Thyroid gland (tissue), 4 donors: ENCODE measurements at regions not wholly inside any gene's neighbourhood (a gene's known extent, or its start where the extent isn't known, plus 50 kb on each side); places are given as distances from the start of the nearest gene placed in this dataset.

Experiments used
- POLR2A ChIP-seq, 2 donors: fragments of 450-650 bp; IDR thresholded peaks; one replicate each; pipeline ENCODE4 v1.6.1; 2017; ENCODE audit warnings: antibody characterized with exemption in 2 of 2, mild to moderate bottlenecking in 2 of 2, moderate library complexity in 1 of 2
- TF ChIP-seq, protein P1 (sequence below), 6 experiments: fragments of 200-600 bp in 3 of 6; fragments of 450-650 bp in 3 of 6; sonication (generic) in 3 of 6; IDR thresholded peaks; one replicate each; pipeline ENCODE4 v1.5.1; 2016 to 2019; ENCODE audit warnings: antibody characterized with exemption in 6 of 6, mild to moderate bottlenecking in 2 of 6, inconsistent platforms in 1 of 6, moderate library complexity in 1 of 6

GRCh38 chr1:115437196-115437595 lies 99.1 kb upstream of the NGF start:
- TF ChIP-seq, protein P1, sequence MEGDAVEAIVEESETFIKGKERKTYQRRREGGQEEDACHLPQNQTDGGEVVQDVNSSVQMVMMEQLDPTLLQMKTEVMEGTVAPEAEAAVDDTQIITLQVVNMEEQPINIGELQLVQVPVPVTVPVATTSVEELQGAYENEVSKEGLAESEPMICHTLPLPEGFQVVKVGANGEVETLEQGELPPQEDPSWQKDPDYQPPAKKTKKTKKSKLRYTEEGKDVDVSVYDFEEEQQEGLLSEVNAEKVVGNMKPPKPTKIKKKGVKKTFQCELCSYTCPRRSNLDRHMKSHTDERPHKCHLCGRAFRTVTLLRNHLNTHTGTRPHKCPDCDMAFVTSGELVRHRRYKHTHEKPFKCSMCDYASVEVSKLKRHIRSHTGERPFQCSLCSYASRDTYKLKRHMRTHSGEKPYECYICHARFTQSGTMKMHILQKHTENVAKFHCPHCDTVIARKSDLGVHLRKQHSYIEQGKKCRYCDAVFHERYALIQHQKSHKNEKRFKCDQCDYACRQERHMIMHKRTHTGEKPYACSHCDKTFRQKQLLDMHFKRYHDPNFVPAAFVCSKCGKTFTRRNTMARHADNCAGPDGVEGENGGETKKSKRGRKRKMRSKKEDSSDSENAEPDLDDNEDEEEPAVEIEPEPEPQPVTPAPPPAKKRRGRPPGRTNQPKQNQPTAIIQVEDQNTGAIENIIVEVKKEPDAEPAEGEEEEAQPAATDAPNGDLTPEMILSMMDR (IDR thresholded peaks at IDR 0.05), result no peak
- TF ChIP-seq POLR2A (IDR thresholded peaks at IDR 0.05), result no peak
